ENCODE measurements at regions not wholly inside any gene's neighbourhood (a gene's known extent, or its start where the extent isn't known, plus 50 kb on each side); places are given as distances from the start of the nearest gene placed in this dataset.

DNA sequence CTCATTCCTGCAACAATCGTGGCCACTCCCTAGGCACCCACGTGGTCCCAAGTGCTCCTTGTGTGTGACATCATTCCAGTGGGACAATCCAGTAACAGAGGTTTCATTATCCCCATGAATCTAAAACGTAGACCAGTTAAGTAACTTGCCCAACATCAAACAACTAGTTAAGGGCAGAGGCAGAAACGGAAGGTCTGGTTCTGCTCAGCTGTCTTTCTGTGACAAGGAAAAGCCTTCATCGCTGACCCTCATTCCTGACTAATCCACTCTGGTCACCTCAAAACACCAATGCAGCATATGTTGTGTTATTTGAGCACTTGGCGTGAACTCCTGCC, 261.4 kb upstream of the JARID2 start:
- DNase-seq, result peak; percentile 19 to 37
- Mint-ChIP-seq H3K4me3 (ENCODE audit: unreplicated experiment) (peak overlapping the region; percentile 31), H3K27ac (ENCODE audit: unreplicated experiment) (no peak overlapping the region), H3K9me3 (ENCODE audit: unreplicated experiment) (peaks cover 8% of the 10 kb centered on the region), H3K36me3 (ENCODE audit: insufficient read depth, unreplicated experiment) (no peaks in the 10 kb centered on the region), H3K4me1 (ENCODE audit: low read depth, unreplicated experiment) (peaks cover 7% of the 10 kb centered on the region), H3K27me3 (ENCODE audit: insufficient read depth, unreplicated experiment) (no peaks in the 10 kb centered on the region)
- no peaks in the 10 kb centered on the region for H3K4me1 ChIP-seq
- no peaks in the 10 kb centered on the region for H3K36me3 ChIP-seq (ENCODE audit: control insufficient read depth, insufficient read depth, low read length)
- ChIA-PET CTCF (interaction anchor here (0.6 kb wide), 1 partner anchor 162 kb away, joined by 4 read pairs; no protein-coding TSS in a partner anchor), POLR2A (no interaction called here)
- H3K4me3 ChIP-seq (ENCODE audit: low read depth, low read length), result no peak overlapping the region
- H3K27me3 ChIP-seq (replicated peaks; ENCODE audit: control insufficient read depth, insufficient read depth, low read length), result no peaks in the 10 kb centered on the region
- intact Hi-C loops (cut with micrococcal nuclease; ENCODE audit: unreplicated experiment), result no loop called here
- BruUV-seq (replicated peaks), result no TSS peak
- H3K9me3 ChIP-seq, result no peaks in the 10 kb centered on the region
- TF ChIP-seq, protein P1, sequence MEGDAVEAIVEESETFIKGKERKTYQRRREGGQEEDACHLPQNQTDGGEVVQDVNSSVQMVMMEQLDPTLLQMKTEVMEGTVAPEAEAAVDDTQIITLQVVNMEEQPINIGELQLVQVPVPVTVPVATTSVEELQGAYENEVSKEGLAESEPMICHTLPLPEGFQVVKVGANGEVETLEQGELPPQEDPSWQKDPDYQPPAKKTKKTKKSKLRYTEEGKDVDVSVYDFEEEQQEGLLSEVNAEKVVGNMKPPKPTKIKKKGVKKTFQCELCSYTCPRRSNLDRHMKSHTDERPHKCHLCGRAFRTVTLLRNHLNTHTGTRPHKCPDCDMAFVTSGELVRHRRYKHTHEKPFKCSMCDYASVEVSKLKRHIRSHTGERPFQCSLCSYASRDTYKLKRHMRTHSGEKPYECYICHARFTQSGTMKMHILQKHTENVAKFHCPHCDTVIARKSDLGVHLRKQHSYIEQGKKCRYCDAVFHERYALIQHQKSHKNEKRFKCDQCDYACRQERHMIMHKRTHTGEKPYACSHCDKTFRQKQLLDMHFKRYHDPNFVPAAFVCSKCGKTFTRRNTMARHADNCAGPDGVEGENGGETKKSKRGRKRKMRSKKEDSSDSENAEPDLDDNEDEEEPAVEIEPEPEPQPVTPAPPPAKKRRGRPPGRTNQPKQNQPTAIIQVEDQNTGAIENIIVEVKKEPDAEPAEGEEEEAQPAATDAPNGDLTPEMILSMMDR (IDR thresholded peaks at IDR 0.05; ENCODE audit: insufficient read depth in 1 of 2, low read depth in 1 of 2, low read length in 1 of 2, severe bottlenecking in 1 of 2, unreplicated experiment in 1 of 2), result no peak

DNA sequence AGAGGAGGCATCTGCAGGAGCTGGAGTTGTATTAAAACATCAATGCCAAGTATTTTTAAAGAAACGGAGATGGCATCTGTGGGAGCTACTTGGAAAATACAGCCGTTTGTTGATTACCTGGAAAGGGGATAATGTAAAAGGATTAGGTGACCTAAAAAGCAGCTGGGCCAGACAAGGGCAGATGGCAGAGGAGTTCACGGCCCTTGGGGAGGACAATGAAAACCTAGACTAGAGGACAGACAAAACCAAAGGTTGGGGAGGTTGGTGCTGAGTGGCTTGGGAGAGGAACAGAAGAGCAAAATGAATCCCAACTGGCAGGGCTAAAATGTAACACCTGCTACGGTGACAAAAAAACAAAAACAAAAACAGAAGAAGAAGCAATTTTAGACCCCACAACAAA, 260.5 kb upstream of the JARID2 start:
- ChIA-PET CTCF (no interaction called here), POLR2A (no interaction called here)
- BruUV-seq (replicated peaks), result no TSS peak
- no peak for DNase-seq
- H3K4me3 Mint-ChIP-seq (ENCODE audit: unreplicated experiment), result no peak overlapping the region
- H3K4me1 Mint-ChIP-seq (ENCODE audit: low read depth, unreplicated experiment), result peaks cover 7% of the 10 kb centered on the region
- H3K9me3 ChIP-seq, result no peaks in the 10 kb centered on the region
- H3K27ac Mint-ChIP-seq (ENCODE audit: unreplicated experiment), result no peak overlapping the region
- H3K27me3 ChIP-seq (replicated peaks; ENCODE audit: control insufficient read depth, insufficient read depth, low read length), result no peaks in the 10 kb centered on the region
- H3K4me1 ChIP-seq, result no peaks in the 10 kb centered on the region
- H3K27me3 Mint-ChIP-seq (ENCODE audit: insufficient read depth, unreplicated experiment), result no peaks in the 10 kb centered on the region
- H3K36me3 Mint-ChIP-seq (ENCODE audit: insufficient read depth, unreplicated experiment), result no peaks in the 10 kb centered on the region
- no peaks in the 10 kb centered on the region for H3K36me3 ChIP-seq (ENCODE audit: control insufficient read depth, insufficient read depth, low read length)
- TF ChIP-seq, protein P1 (IDR thresholded peaks at IDR 0.05; ENCODE audit: insufficient read depth in 1 of 2, low read depth in 1 of 2, low read length in 1 of 2, severe bottlenecking in 1 of 2, unreplicated experiment in 1 of 2), result no peak
- no peak overlapping the region for H3K4me3 ChIP-seq (ENCODE audit: low read depth, low read length)
- intact Hi-C loops (cut with micrococcal nuclease; ENCODE audit: unreplicated experiment), result no loop called here
- H3K9me3 Mint-ChIP-seq (ENCODE audit: unreplicated experiment), result no peaks in the 10 kb centered on the region

DNA sequence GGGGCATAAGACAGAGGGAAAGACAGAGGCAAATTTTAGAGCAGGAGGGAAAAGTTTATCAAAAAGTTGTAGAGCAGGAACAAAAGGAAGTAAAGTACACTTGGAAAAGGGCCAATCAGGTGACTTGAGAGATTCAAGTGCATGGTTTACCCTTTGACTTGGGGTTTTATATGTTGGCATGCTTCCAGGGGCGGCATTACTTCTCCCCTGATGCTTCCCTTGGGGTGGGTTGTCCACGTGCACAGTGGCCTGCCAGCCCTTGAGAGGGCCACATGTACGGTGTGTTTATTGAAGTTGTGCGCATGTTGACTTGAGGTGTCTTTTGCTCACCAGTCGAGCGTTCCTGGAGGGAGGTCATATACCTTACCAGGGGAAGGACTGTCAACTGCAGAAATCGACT, 259.5 kb upstream of the JARID2 start:
- H3K36me3 ChIP-seq (ENCODE audit: control insufficient read depth, insufficient read depth, low read length), result no peaks in the 10 kb centered on the region
- TF ChIP-seq, protein P1 (IDR thresholded peaks at IDR 0.05; ENCODE audit: insufficient read depth in 1 of 2, low read depth in 1 of 2, low read length in 1 of 2, severe bottlenecking in 1 of 2, unreplicated experiment in 1 of 2), result no peak
- H3K4me3 ChIP-seq (ENCODE audit: low read depth, low read length), result no peak overlapping the region
- no peak overlapping the region for H3K27ac Mint-ChIP-seq (ENCODE audit: unreplicated experiment)
- no peaks in the 10 kb centered on the region for H3K27me3 Mint-ChIP-seq (ENCODE audit: insufficient read depth, unreplicated experiment)
- H3K4me1 Mint-ChIP-seq (ENCODE audit: low read depth, unreplicated experiment), result peaks cover 7% of the 10 kb centered on the region
- intact Hi-C loops (cut with micrococcal nuclease; ENCODE audit: unreplicated experiment), result no loop called here
- no peaks in the 10 kb centered on the region for H3K9me3 Mint-ChIP-seq (ENCODE audit: unreplicated experiment)
- DNase-seq, result no peak
- H3K4me1 ChIP-seq, result no peaks in the 10 kb centered on the region
- CTCF ChIA-PET, result no interaction called here
- H3K36me3 Mint-ChIP-seq (ENCODE audit: insufficient read depth, unreplicated experiment), result no peaks in the 10 kb centered on the region
- BruUV-seq (replicated peaks), result no TSS peak
- POLR2A ChIA-PET, result no interaction called here
- H3K27me3 ChIP-seq (replicated peaks; ENCODE audit: control insufficient read depth, insufficient read depth, low read length), result no peaks in the 10 kb centered on the region
- no peaks in the 10 kb centered on the region for H3K9me3 ChIP-seq
- no peak overlapping the region for H3K4me3 Mint-ChIP-seq (ENCODE audit: unreplicated experiment)

Data from Caco-2 (cell line).